GM13977 (cell line): ENCODE measurements at regions not wholly inside any gene's neighbourhood (a gene's known extent, or its start where the extent isn't known, plus 50 kb on each side); places are given as distances from the start of the nearest gene placed in this dataset.

Experiments
- DNase-seq: peaks from one replicate; pipeline ENCODE4 v3.0.0; 2012; ENCODE audit warnings: low spot score
- CTCF ChIP-seq: IDR thresholded peaks from 2 replicates; pipeline ENCODE4 v1.5.1; 2012; ENCODE audit warnings: mild to moderate bottlenecking, control low read depth; ENCODE audit not compliant: insufficient read depth; ENCODE audit errors: extremely low read depth, missing control alignments
- in situ Hi-C: fragments of 300-500 bp; cut with MboI; formaldehyde crosslinking; loops from one replicate; pipeline ENCODE4 v1.12.0; 2022; ENCODE audit warnings: low sequenced_read_pairs, low pct_unique_long_range_greater_than_20kb, mixed read lengths, inconsistent platforms; ENCODE audit not compliant: unreplicated experiment

- in situ Hi-C loops, result no loop called here
- TF ChIP-seq CTCF, result no peak
Measured at GRCh38 chr22:27372364-27372763, 429.2 kb downstream of the MN1 start.

GRCh38 chr22:27372969-27373670 lies 428.4 kb downstream of the MN1 start:
- no peak for TF ChIP-seq CTCF
- DNase-seq, result no peak
- in situ Hi-C loops, result no loop called here

More at GRCh38 chr22:27372364-27372763, 429.2 kb downstream of the MN1 start:
- no peak for DNase-seq

- no peak for TF ChIP-seq CTCF
- DNase-seq, result no peak
- in situ Hi-C loops, result no loop called here
Measured at GRCh38 chr22:27377501-27378295, 423.9 kb downstream of the MN1 start.

GRCh38 chr22:27378311-27378800 lies 423.2 kb downstream of the MN1 start:
- no peak for DNase-seq
- in situ Hi-C loops, result no loop called here
- no peak for TF ChIP-seq CTCF

- DNase-seq, result no peak
- no peak for TF ChIP-seq CTCF
- in situ Hi-C loops, result no loop called here
Measured at GRCh38 chr22:27378995-27379394, 422.6 kb downstream of the MN1 start.

GRCh38 chr22:27380855-27381254 lies 420.7 kb downstream of the MN1 start:
- no peak for TF ChIP-seq CTCF
- DNase-seq, result no peak
- in situ Hi-C loops, result no loop called here
